Endodermal cell (in vitro differentiated cells): ENCODE measurements at regions not wholly inside any gene's neighbourhood (a gene's known extent, or its start where the extent isn't known, plus 50 kb on each side); places are given as distances from the start of the nearest gene placed in this dataset.

ENCODE experiments used
- DNase-seq: peaks from one replicate; pipeline ENCODE4 v3.0.0-alpha.2; 2017
- H3K27ac ChIP-seq: 2 replicates; pipeline ENCODE4 v1.5.1; 2013; ENCODE audit warnings: mild to moderate bottlenecking, low read depth, low read length, moderate library complexity
- H3K27me3 ChIP-seq: 2 replicates; pipeline ENCODE4 v1.6.1; 2013; ENCODE audit warnings: mild to moderate bottlenecking, low read length, moderate library complexity; ENCODE audit not compliant: insufficient read depth, control insufficient read depth, poor library complexity, severe bottlenecking
- H3K36me3 ChIP-seq: 2 replicates; pipeline ENCODE4 v1.7.0; 2013; ENCODE audit warnings: mild to moderate bottlenecking, low read length, moderate library complexity; ENCODE audit not compliant: control insufficient read depth, insufficient read depth
- H3K4me1 ChIP-seq: one replicate; pipeline ENCODE4 v1.7.0; 2013; ENCODE audit warnings: low read length; ENCODE audit not compliant: control insufficient read depth, insufficient read depth
- H3K4me3 ChIP-seq: 2 replicates; pipeline ENCODE4 v1.5.1; 2013; ENCODE audit warnings: mild to moderate bottlenecking, low read length, moderate library complexity
- H3K9ac ChIP-seq: 2 replicates; pipeline ENCODE4 v1.6.1; 2013; ENCODE audit warnings: mild to moderate bottlenecking, low read length, moderate library complexity; ENCODE audit not compliant: poor library complexity, severe bottlenecking; ENCODE audit errors: extremely low read depth
- H3K9me3 ChIP-seq: 2 replicates; pipeline ENCODE4 v1.6.1; 2013; ENCODE audit warnings: mild to moderate bottlenecking, low read length, moderate library complexity; ENCODE audit not compliant: control insufficient read depth
- H3K27ac Mint-ChIP-seq: 2 replicates; pipeline ENCODE4 v1.8.0; 2020; ENCODE audit warnings: mixed read lengths
- H3K27me3 Mint-ChIP-seq: 2 replicates; pipeline ENCODE4 v1.8.0; 2021; ENCODE audit warnings: mild to moderate bottlenecking, mixed read lengths; ENCODE audit not compliant: insufficient read depth
- H3K36me3 Mint-ChIP-seq: 2 replicates; pipeline ENCODE4 v1.8.0; 2020; ENCODE audit warnings: low read depth, mixed read lengths
- H3K4me1 Mint-ChIP-seq: 2 replicates; pipeline ENCODE4 v1.8.0; 2020; ENCODE audit warnings: mixed read lengths
- H3K4me3 Mint-ChIP-seq: 2 replicates; pipeline ENCODE4 v1.8.0; 2020; ENCODE audit warnings: mild to moderate bottlenecking, moderate library complexity, mixed read lengths
- H3K9me3 Mint-ChIP-seq: 2 replicates; pipeline ENCODE4 v1.8.0; 2020; ENCODE audit warnings: mild to moderate bottlenecking, mixed read lengths
- WGBS, 2 experiments: methylation state at CpG; one replicate each; pipeline versions ENCODE4 v1.1.5 to v1.1.7; 2013; ENCODE audit warnings: missing lambda C conversion rate in 2 of 2, mixed read lengths in 1 of 2; ENCODE audit not compliant: insufficient coverage in 1 of 2, insufficient read length in 1 of 2; 5-methylcytosine and 5-hydroxymethylcytosine counted together
- TF ChIP-seq, protein P1 (sequence below): fragments of 200-600 bp; sonication (generic); conservative IDR thresholded peaks from 2 replicates; pipeline ENCODE4 v1.5.0; 2021; ENCODE audit warnings: antibody characterized with exemption, mild to moderate bottlenecking

DNA sequence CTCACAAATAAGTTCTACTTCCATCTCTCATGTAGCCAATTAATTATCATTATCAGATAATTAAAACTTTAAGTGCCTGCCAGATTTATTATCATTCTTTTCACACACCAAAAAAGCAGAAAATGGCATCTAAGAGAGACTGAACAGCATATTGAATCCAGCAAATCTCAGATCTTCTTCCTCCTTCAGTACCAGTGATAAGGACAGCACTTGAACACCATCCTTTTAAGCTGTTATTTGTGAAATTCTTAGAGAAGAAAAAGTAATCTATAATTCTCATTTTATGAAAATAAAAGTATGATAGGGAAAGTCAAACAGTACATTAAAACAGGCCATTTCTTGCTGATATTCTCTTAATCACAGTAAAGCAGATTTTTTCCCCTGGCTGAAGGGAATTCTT, 104.5 kb downstream of the ELAPOR2 start:
- H3K4me1 Mint-ChIP-seq = peaks cover 50% of the 10 kb centered on the region
- Histone ChIP-seq H3K27me3 (no peaks in the 10 kb centered on the region), H3K9ac (no peak overlapping the region), H3K4me3 (no peak overlapping the region), H3K27ac (no peak overlapping the region), H3K4me1 (peaks cover 10% of the 10 kb centered on the region), H3K36me3 (peaks cover 29% of the 10 kb centered on the region), H3K9me3 (peaks cover 17% of the 10 kb centered on the region)
- H3K36me3 Mint-ChIP-seq = peaks cover 22% of the 10 kb centered on the region
- no peaks in the 10 kb centered on the region for H3K27me3 Mint-ChIP-seq
- H3K4me3 Mint-ChIP-seq = no peak overlapping the region
- TF ChIP-seq, protein P1, sequence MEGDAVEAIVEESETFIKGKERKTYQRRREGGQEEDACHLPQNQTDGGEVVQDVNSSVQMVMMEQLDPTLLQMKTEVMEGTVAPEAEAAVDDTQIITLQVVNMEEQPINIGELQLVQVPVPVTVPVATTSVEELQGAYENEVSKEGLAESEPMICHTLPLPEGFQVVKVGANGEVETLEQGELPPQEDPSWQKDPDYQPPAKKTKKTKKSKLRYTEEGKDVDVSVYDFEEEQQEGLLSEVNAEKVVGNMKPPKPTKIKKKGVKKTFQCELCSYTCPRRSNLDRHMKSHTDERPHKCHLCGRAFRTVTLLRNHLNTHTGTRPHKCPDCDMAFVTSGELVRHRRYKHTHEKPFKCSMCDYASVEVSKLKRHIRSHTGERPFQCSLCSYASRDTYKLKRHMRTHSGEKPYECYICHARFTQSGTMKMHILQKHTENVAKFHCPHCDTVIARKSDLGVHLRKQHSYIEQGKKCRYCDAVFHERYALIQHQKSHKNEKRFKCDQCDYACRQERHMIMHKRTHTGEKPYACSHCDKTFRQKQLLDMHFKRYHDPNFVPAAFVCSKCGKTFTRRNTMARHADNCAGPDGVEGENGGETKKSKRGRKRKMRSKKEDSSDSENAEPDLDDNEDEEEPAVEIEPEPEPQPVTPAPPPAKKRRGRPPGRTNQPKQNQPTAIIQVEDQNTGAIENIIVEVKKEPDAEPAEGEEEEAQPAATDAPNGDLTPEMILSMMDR = no peak
- peaks cover 14% of the 10 kb centered on the region for H3K9me3 Mint-ChIP-seq
- H3K27ac Mint-ChIP-seq = no peak overlapping the region
- no peak for DNase-seq

DNA sequence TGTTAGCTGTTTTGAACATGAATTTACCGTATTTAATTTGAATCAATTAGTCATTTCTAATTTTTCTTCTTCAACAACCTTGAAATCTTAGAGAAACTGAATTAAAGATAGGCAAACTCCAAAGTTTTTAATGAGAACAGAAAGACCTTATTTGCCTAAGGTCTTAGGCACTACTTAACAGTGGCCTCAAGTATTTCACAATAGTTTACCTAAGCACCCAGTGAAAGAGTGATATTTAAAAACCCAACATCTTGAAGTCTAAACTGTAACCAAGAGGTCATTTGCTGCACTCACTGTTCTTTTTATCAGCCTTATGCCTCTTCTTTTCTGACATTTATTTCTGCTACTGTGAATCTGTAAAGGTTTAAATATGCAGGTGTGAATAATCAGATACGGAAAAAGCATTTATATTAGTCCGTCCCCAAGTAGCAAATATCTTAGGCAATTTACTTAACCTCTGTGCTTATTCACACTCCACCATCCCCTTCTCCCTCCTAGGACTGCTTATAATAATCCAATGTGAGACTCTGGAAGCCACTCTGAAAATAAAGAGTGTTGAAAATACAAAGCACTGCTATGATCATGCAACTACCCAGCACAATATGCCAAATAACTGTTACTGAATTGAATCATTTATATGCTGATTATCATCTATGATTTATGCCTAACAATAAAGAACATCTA, 105.7 kb downstream of the ELAPOR2 start:
- Mint-ChIP-seq H3K9me3 (peaks cover 2% of the 10 kb centered on the region), H3K4me3 (no peak overlapping the region), H3K27me3 (no peaks in the 10 kb centered on the region), H3K27ac (no peak overlapping the region), H3K4me1 (peaks cover 57% of the 10 kb centered on the region), H3K36me3 (peaks cover 11% of the 10 kb centered on the region)
- Histone ChIP-seq H3K4me3 (peak overlapping the region; percentile 24), H3K4me1 (peaks cover 19% of the 10 kb centered on the region), H3K27ac (no peak overlapping the region), H3K9ac (no peak overlapping the region), H3K9me3 (peaks cover 5% of the 10 kb centered on the region), H3K36me3 (peaks cover 17% of the 10 kb centered on the region), H3K27me3 (no peaks in the 10 kb centered on the region)
- no peak for DNase-seq
- TF ChIP-seq, protein P1 = no peak
- WGBS, 2 experiments = 85 to 94% methylated on average over 2 to 3 of the region's 3 CpGs

DNA sequence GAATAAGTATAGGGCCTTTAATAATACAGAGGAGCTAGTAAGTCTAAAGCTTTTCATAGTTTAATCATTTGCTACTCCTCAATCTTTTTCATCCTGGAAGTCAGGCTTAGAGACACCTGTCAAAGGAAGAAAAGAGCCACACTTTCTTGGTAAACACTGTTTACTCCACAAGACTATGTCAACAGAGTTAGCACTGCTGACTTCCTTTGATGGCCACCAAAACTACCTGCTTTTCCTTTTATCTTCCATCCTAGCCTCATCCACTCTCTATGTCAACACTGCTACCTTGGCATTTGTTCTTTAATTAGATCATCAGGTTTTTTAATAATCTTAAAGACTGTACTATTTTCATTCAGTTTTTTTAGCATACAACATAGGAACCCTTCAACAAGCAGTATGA, 106.2 kb downstream of the ELAPOR2 start:
- Mint-ChIP-seq H3K4me3 (no peak overlapping the region), H3K27ac (no peak overlapping the region), H3K9me3 (no peaks in the 10 kb centered on the region), H3K36me3 (peaks cover 7% of the 10 kb centered on the region), H3K27me3 (no peaks in the 10 kb centered on the region), H3K4me1 (peaks cover 60% of the 10 kb centered on the region)
- Histone ChIP-seq H3K36me3 (peaks cover 12% of the 10 kb centered on the region), H3K9me3 (no peaks in the 10 kb centered on the region), H3K4me1 (peaks cover 22% of the 10 kb centered on the region), H3K4me3 (no peak overlapping the region), H3K27ac (no peak overlapping the region), H3K27me3 (no peaks in the 10 kb centered on the region), H3K9ac (no peak overlapping the region)
- TF ChIP-seq, protein P1 = no peak
- DNase-seq = no peak
